ENCODE measurements at regions not wholly inside any gene's neighbourhood (a gene's known extent, or its start where the extent isn't known, plus 50 kb on each side); places are given as distances from the start of the nearest gene placed in this dataset.

DNA sequence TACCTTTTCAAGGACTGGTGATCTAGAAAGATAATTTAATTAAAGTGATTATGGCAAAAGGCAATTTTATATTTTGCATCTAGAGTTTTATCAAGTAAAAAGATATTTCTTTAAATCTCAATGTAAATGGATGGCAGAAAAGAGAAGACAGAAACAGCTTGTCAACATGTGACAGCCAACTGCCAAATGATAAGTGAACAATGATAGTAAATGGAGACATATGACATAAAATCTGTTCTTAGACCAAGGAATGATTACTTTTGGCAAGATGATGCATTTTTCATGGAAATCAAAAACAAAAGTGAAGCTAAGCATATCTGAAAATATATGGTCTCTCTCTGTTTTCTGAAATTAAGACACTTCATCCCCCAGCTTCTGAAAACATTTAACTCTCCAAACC lies 1730.7 kb upstream of the FLRT2 start:
- no peak for DNase-seq

DNA sequence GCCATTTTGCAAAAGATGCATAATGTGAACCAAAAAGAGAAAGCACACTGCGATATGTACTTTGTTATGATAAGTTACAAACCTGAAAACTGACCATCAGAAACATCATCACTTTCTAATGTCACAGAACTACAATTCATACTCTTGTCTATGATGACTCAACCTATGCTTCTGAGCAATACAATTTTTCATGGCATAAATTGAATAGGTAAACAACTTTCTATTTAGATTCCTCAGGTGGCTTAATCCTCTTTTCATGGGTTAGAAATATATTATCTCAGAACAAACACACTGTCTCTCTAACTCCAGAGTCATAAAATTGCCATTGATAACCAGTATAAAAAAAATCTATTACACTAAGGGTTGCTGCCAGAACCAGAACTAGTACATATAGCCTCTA lies 1715.0 kb upstream of the FLRT2 start:
- DNase-seq = no peak

DNA sequence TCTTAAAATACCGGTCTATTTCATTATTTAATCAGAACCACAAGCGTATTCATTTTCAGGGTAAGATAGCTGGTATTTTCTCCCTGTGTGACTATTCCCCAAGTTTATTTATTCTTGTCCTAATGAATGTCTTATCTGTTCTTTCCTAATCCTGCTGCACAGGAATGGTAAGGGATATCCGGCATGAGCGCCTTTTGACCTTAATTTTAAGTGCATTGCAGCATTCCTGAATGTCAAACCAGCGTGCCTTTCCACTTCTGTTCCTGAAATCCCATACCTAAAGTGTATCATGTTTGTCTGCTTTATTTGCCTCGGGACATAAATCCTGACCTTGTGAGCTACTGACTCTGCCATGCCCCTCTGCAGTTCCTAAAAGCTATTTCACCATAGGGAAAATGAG lies 1713.2 kb upstream of the FLRT2 start:
- DNase-seq = no peak

DNA sequence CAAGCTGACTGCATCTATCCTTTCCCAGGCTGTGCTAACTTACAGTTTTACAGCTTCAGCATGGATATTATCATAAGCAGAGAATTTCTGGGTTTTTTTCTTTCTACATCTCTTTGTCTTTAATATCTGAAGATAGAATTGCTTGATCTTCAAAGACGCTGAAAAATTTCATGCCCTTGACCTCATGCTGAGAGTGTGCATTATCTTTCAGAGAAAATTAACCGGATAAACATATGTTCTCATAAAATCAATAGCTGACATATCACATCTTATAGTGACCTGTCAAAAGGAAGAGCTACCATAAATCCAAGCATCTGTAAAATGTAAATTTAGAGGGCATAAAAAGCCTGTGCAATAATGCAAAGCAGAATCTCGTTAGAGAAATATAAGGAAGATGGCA lies 1704.1 kb upstream of the FLRT2 start:
- no peak for DNase-seq

DNA sequence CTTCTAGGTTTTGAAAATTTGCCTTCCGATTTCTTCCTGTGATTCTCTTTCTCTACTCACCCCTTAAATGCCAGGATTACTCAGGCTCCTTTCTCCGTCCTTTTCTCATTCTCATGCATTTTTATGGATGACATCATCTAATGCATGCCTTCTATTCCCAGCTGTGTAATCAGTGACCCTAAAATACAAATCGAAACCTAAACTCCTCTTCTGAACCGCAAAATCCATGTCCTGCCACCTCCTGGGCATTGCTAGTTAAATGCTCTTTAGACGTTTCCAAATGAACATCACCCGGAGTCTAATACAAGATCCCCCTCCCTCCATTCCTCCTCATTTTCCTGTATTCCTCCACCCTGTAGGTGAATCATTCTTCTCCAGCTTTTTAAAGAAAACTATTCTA lies 1703.1 kb upstream of the FLRT2 start:
- DNase-seq = no peak

DNA sequence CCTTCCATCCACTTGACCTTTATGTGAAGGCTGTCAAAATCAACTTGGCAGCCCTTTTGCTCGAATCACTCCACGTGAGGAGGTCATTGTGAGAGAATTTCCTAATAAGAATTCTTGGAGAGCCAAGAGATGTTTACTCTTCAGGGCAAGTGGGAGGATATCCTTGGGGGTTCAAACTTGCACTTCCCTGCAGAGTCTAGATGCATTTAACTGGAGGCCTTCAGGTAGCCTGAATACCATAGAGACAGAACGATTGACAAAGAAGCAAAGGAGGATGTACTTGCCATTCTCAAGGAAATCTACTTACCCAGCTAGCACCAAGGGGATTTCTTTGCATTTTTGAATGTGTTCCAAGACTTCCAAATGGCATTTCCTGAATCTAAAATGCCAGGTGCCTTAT lies 1702.6 kb upstream of the FLRT2 start:
- no peak for DNase-seq

DNA sequence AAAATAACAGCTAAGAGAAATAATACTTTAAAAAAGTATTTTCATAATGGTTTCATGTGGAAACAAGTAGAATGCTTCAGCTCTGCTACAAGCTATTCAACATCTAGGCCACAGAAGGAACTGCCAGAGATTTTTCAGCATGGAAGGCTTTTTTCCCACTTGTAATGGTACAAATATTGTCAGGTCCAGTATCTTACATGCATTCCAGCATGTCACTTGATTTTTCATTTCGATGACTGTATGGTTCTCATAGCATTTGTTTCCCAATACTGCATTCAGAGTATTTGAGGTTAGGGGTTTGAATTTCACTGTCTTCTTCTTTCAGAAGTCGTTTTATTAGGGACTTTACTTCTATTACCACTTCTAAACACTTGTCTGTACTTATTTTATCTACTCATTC lies 1701.5 kb upstream of the FLRT2 start:
- DNase-seq = no peak

DNA sequence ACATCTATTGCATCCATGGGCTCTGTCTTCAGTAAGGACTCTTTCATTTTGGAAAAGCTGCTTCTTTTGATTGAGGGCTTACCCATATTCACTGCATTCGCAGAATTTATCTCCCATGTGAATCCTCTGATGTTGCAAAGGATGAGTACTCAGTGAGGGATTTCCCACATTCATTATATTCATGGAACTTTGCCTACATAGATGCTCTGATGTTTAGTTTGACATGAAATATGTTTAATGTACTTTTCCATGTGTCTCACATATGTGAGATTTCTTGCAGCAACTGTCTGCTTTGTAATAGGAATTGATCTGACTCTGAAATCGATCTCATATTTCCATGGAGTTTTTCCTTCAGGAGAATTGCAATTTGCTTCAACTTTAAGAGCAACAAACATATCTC lies 1699.6 kb upstream of the FLRT2 start:
- DNase-seq = no peak

DNA sequence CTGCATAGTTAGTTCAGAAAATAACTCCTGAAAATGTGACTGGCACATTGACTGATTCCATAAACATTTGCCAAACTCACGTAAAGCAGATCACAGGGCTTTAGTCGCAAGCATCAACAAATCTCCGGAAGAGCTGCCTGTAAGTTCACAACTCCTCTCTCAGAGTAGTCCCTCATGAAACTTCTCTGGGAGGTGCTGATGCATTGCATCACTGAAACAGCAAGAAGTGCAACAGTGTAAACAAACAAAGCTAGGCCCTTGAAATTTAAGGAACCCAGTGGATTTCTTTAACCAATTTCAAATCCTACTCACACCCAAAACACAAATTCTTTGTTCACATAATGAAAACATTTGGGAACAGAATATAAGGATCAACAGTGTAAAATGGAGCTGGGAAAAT lies 1691.7 kb upstream of the FLRT2 start:
- DNase-seq = no peak

DNA sequence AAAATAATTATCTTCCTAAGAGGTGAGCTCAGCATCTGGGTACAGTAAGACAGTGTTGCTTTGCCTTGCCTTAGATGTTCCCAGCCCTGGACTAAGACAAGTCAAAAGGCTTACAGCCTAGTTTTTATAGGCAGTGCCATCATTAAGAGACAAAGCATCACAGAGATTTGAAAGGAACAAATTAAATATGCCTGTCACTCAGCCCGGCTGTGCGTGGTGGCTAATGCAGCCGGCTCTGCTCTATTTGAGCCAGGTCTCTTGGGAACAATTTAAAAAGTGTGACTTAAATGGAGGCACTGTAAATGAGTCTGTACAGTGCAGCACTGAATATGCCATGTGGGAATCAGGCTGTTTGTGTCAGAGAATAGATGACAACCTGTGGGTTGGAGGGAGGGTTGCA lies 1687.4 kb upstream of the FLRT2 start:
- DNase-seq = peak; percentile 91

DNA sequence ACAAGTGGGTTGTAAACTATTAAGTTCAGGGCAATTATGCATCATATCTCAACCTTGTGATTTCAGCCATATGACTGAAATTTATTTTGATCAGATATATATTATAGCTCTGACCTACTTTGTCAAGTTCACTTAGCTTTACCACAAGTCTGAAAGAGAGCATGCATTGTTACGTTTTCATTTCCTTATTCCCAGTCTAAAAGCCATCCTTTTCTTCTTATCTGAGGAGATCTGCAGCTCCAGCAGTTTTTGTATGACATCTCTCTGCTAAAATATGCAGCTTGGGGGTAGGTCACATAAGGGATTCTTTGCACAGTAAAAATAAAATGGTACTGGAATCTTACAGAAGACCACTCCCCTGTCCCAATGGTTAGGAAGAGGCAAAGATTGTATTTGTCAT lies 1682.8 kb upstream of the FLRT2 start:
- no peak for DNase-seq

DNA sequence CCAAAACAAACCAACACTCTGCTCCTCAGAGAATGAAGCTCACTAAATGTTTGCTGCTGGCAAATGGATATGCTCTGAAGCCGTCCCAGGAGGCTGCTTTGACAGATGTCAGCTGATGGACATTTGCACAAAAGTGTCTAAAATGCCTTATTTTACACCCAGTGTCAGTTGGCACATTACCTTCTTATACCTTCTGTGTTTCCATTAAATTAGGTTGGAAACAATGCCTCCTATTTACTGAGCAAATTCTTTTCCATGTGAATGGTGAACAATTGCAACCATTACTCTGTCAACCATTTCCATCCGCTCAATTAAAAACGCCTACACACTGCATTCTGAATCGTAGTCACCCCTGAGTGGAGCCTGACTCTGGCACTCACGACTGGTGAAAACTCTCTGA lies 1679.9 kb upstream of the FLRT2 start:
- DNase-seq = no peak

DNA sequence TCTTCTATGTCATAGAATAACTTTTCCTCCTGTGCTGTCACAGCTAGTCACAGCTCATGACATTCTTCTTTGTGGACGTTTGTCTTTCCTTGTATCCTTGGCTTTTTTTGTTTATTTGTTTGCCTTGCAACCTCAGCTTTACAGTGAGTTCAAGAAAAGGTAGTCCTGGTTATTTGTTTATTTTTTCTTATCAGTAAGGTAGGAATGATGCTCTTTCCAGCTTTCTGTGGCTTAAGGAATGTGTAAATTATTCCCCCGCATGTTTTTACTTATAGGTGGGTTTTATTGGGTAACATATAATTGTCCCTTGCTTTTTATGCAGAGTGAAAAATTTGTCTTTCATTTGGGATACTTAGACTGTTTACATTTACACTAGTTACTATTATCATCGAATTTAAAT lies 1673.6 kb upstream of the FLRT2 start:
- no peak for DNase-seq

DNA sequence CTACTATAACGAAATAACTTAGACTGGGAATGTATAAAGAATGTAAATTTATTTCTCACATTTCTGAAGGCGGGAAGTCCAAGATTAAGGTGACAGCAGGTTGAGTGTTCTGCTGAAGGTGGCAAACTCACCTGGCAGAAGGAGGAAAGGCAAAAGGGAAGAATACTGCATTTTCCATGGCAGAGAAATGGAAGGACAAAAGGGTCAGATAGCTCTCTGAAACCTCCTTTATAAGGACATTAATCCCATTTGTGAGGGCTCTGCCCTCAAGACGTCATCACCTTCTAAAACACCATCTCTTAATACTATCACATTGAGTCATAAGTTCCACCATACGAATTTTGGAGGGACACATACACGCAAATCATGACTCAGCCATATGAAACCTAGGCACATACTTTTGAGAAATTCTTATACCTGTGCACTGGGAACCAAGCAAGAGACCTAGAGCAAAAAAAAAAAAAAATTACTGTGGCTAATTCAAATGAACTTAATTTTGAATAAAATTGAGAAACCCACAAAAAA lies 1669.3 kb upstream of the FLRT2 start:
- no peak for DNase-seq

DNA sequence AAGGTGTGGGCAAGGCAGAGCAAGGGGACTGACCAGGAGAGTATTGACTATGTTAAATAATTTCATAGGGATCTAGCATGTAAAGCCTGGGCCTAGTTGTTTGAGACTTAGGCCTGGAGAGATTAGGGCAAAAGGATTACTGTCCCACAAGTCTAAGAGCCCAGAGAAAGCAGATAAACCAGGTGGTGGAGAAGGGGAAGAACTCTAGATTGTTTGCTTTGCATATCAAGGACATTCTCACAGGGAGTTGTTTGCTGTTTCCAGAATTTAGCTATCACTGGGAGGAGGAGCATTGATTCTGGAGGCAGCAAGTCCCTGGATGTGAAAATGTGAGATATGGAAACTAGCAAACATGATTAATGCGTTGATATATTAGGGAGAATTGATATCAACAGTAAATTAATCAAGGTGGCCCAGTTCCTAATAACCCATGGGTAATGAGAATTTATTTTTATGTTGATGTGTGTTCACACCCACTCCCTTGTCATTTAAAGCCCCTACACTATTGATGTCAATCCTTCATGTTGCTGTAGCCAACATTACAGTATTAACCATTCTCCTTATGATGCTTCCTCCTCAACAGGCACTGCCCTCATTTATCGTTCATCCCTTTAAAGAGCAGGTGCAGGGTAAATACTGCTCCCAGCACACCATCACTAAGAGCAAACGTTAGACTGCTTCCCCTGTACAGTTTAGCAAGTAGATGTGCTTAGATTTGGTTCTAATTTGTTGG lies 1666.7 kb upstream of the FLRT2 start:
- peak; percentile 1 for DNase-seq

DNA sequence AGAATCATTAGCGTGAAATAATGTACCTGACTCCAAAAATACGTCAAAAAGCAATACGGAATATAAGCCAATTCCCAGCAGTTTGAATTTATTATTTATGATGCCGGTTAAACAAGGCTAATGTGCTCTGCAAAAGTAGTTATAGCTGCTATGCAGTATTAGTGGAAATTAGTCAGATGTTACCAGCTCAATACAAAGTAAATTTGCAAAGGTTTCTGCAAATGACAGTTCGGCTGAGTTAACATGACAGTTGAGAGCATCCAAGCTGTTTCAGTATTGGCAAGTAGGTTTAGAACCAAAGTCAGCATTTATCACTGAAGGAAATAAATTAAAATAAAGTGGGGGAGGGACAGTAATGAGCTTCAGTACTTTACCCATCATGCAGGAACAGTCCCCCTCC lies 1665.8 kb upstream of the FLRT2 start:
- DNase-seq = no peak

DNA sequence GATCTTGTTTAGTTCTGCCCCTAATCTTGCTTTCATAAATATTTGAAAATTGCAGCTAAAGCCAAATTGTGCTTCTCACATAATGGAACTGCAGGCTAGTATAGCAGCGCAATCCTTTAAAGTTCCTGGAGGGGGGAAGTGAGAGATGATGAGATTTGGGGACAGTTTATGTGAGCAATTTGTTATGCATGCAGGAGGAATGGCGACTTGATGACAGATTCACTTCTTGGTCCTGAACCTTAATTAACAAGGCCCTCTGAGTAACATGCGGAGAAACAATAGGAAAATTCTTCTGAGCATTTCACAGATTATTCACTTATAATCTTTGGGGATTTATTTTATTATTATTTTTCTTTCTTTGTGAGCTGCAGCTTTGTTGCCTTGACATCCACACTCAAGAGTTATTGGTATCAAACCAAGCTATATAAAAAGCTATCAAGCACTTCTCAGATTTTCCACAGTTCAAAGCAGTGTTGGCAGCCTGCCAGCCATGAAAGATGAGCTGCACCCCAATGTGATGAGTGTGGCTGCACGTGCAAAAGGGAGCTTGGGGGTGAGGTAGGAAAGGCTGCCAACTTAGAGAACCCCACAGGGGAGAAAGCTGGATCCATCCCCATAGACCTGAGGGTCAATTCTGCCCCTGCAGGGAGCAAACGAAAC lies 1662.2 kb upstream of the FLRT2 start:
- peak; percentile 64 for DNase-seq

DNA sequence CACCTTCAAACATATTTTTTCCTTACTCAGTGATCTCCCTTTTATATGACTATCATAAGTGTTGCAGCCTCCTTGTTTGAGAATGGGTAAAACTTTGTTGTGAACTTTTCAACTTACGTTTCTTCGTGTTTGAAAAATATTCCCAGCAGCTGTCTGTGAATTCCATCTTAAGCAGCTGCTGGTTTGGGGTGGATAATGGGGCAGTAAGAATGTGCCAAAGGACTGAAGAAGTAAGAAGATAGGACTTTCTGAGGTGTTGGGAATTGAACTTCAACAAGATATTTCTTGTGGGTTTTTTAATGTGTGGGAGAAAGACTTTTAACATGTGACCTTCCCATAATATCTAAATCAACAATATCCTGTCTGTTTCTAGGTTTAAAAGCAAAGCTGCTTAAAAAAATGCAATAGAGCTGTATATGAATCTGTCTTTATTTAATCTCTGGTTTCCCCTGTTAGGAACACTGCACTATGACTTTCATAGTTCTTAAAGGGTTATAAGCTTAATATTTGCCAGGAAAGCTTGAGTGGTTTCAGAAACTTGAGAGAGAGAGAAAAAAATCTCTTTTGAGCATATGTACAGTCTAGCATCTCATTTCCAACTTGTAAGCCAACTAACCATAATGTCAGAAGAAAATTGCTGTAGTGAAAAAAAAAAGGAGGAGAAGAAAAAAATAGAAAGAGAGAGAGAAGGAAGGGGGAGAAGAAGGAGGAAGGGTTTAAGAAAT lies 1659.2 kb upstream of the FLRT2 start:
- no peak for DNase-seq

DNA sequence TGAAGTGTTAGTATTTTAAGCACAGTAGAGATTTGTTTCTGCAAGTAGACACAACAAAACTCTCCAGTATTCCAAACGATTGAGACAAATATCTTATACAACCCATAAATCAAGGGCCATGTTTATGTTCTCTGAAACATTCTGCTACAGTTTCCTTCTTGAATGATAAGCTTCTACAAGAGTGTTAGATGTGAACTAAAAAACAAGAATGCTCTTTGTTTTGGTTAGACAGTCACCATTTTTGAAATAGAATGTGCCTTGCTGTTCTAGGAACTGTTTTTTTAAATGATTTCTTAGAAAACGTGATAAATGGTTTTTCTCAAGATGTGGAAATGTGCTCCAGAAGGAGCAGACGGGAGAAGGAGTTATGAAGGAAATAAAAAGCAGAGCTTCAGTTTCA lies 1656.3 kb upstream of the FLRT2 start:
- DNase-seq = no peak

DNA sequence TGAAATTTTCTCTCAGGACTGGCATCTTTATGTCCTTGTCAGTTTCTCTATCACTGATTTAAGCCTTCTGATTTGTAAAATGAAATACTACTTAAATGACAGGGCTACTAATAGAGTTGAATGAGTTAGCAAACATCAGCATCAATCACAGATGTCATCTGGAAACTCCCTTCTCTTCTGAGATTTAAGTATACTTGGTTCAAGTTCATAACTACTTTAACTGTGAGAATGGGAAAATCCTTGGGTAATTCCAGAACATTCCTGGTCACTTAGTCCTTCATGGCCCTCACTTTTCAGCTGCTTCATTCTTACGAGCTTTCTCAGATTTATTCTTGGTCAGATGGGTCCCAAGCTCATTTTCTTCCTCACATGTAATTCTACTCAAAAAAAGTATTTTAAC lies 1655.3 kb upstream of the FLRT2 start:
- no peak for DNase-seq

DNA sequence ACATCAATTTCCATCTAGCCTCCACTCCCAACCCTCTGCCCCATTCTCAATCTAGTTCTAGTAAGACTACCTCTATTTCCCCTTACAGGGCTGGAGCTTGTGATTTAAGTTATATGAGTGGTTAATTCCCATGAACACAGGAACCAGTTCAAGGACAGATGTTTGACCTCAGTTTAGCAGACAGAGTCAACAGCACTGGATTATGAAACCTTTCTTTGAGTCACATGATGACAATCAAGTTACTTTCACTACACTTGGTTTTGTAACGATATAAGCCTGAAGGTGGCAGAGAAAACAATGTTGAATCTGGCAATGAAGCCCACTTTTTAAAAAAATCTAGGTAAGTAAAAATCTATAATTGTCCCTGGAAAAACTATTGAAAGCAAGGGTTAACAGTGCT lies 1646.2 kb upstream of the FLRT2 start:
- no peak for DNase-seq

DNA sequence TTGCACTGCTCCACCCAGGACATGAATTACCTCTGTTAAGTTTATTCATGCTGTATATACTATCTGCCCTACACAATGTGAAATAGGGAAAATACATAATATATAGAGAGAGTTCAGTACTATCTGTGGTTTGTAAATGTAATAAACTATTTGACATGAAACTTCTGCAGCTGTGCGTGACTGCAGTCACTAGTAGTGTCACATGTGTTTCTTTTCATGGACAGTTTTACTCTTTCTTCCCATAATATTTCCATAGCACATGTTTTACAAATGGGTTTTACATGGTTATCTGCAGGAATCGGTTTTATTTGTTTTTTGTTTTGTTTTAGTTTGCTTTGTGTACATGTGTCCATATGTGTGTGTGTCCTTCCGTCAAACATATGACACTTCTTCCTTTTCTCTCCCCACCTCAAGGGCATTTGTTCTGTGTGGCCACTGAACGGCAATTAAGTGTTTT lies 1644.1 kb upstream of the FLRT2 start:
- no peak for DNase-seq

DNA sequence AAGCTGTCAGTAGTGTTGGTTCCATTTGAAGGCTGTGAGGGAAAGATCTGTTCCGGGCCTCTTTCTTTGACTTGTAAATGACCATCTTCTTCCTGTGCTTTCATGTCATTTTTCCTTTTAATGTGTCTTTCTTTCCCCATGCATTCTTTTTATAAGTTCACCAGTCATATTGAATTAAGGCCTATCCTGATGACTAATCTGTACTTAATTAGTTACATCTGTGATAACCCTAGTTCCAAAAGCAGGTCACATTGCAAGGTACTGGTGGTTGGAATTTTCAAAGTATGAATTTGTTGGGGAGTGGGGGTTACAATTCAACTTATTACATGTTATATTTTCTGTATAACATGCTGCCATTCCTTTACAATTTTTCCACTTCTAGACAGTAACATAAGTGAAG lies 1642.1 kb upstream of the FLRT2 start:
- DNase-seq = no peak

DNA sequence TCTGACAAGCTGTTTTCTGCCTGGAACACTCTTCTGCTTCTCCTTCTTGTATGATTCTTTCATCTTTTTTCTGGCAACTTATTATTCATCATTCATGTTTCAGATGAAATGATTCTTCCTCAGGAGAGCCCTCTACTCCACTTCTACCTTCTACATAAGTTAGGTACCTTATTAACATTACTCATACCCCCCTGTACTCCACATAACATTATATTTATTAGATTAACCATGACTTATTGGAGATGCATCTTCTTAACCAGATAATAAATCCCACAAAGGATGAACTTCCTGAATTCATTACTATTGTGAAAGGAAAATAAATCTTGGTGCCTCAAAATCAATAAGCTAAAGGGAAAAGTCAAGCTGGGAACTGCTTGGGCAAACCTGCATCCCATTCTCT lies 1636.5 kb upstream of the FLRT2 start:
- DNase-seq = no peak

All from NCI-H1436 (cell line).